Panc1 (cell line): ENCODE measurements at regions not wholly inside any gene's neighbourhood (a gene's known extent, or its start where the extent isn't known, plus 50 kb on each side); places are given as distances from the start of the nearest gene placed in this dataset.

Experiments used
- ATAC-seq: fragments of 200-7000 bp; cut with Tn5 transposase; 2 replicates; pipeline ENCODE4 v1.9.1; 2020; ENCODE audit warnings: mild to moderate bottlenecking, moderate library complexity
- BruUV-seq: library from RNA; stranded (reverse); fragments of 400-500 nt; replicated peaks from 2 replicates; lab custom pipeline; 2021; lab: Mats Ljungman, UMichigan
- CTCF ChIA-PET: fragments of 300-600 bp; sonication (Branson Sonifier 250); formaldehyde crosslinking; loops from one replicate; lab custom pipeline; 2022; ENCODE audit warnings: antibody characterized with exemption; lab: Charles Lee
- POLR2A ChIA-PET: fragments of 300-600 bp; sonication (Branson Sonifier 250); formaldehyde crosslinking; loops from one replicate; lab custom pipeline; 2022; ENCODE audit warnings: antibody characterized with exemption; lab: Charles Lee
- DNase-seq: peaks from one replicate; pipeline ENCODE4 v3.0.0-alpha.2; 2010; ENCODE audit warnings: low read depth, low spot score
- H3K27ac ChIP-seq: 2 replicates; pipeline ENCODE4 v1.5.1; 2011; ENCODE audit warnings: mild to moderate bottlenecking, low read length, inconsistent platforms
- H3K27me3 ChIP-seq: fragments of 200-500 bp; sonication (Bioruptor generic); 2 replicates; pipeline ENCODE4 v1.6.0; 2014; ENCODE audit warnings: low read length, inconsistent platforms; ENCODE audit not compliant: control insufficient read depth, insufficient read depth
- H3K36me3 ChIP-seq: fragments of 200-500 bp; sonication (Bioruptor generic); 2 replicates; pipeline ENCODE4 v1.5.1; 2014; ENCODE audit warnings: inconsistent platforms, mild to moderate bottlenecking, low read length, moderate library complexity; ENCODE audit not compliant: control insufficient read depth, insufficient read depth
- H3K4me1 ChIP-seq: 2 replicates; pipeline ENCODE4 v1.5.1; 2011; ENCODE audit warnings: inconsistent platforms, mild to moderate bottlenecking, low read length, moderate library complexity; ENCODE audit not compliant: control insufficient read depth, insufficient read depth
- H3K4me3 ChIP-seq, 2 experiments: 2 replicates each; pipeline ENCODE4 v1.5.1; 2011 to 2012; ENCODE audit warnings: low read depth in 2 of 2, low read length in 2 of 2, mild to moderate bottlenecking in 2 of 2, inconsistent platforms in 1 of 2, moderate library complexity in 1 of 2
- H3K9me3 ChIP-seq: fragments of 200-500 bp; sonication (Bioruptor generic); 2 replicates; pipeline ENCODE4 v1.5.1; 2014; ENCODE audit warnings: low read depth, mild to moderate bottlenecking, inconsistent platforms, low read length, moderate library complexity; ENCODE audit not compliant: control insufficient read depth, insufficient read depth
- POLR2AphosphoS5 ChIP-seq: IDR thresholded peaks from 2 replicates; pipeline ENCODE4 v1.6.1; 2012; ENCODE audit warnings: mild to moderate bottlenecking, low read depth, low read length, moderate library complexity
- SIN3A ChIP-seq: IDR thresholded peaks from 2 replicates; pipeline ENCODE4 v1.6.1; 2012; ENCODE audit warnings: low read depth, mild to moderate bottlenecking, low read length, moderate library complexity, borderline replicate concordance; ENCODE audit not compliant: insufficient read depth
- TCF7L2 ChIP-seq: IDR thresholded peaks from 2 replicates; pipeline ENCODE4 v1.6.1; 2011; ENCODE audit warnings: mild to moderate bottlenecking, low read depth, low read length, inconsistent platforms
- in situ Hi-C: cut with HindIII; loops from 2 replicates; pipeline ENCODE4 v1.10.0; 2016; ENCODE audit warnings: low sequenced_read_pairs, low pct_unique_long_range_greater_than_20kb
- intact Hi-C: fragments of 100-400 bp; cut with micrococcal nuclease; formaldehyde crosslinking; loops from one replicate; pipeline ENCODE4 v1.10.0; 2022; ENCODE audit not compliant: unreplicated experiment
- TF ChIP-seq, protein P1 (sequence below): fragments of 450-650 bp; IDR thresholded peaks from 2 replicates; pipeline ENCODE4 v1.5.1; 2017; ENCODE audit warnings: mild to moderate bottlenecking
- TF ChIP-seq, protein P2 (sequence below), 2 experiments: IDR thresholded peaks; 2 replicates each; pipeline ENCODE4 v1.6.1; 2011 to 2012; ENCODE audit warnings: low read depth in 2 of 2, control low read depth in 1 of 2, low read length in 1 of 2, mild to moderate bottlenecking in 1 of 2, moderate library complexity in 1 of 2; ENCODE audit not compliant: insufficient read depth in 1 of 2

DNA sequence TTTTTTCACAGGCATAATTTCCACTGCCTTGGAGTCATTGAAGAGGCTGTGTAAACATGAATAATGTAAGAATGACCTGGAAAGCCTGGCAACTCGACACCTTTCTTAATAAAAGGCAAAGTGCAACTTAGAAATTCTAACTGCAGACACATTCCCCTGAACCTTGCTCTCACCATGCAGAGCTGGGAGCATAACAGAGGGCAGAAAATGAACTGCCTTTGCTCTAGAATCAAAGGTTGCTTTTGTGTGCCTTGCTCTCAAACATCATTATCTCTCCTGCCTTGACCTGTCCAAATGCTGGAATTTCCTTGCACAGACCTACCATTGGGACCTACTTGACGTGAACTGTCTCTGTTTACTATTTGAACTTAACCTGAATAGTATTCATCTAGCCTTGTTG lies 462.0 kb upstream of the ZNF462 start:
- ChIA-PET CTCF (no interaction called here), POLR2A (no interaction called here)
- H3K36me3 ChIP-seq, result no peaks in the 10 kb centered on the region
- intact Hi-C loops (no loop called here), in situ Hi-C loops (no loop called here)
- DNase-seq, result no peak
- TF ChIP-seq TCF7L2 (no peak), SIN3A (no peak), POLR2AphosphoS5 (no peak)
- TF ChIP-seq, protein P1, sequence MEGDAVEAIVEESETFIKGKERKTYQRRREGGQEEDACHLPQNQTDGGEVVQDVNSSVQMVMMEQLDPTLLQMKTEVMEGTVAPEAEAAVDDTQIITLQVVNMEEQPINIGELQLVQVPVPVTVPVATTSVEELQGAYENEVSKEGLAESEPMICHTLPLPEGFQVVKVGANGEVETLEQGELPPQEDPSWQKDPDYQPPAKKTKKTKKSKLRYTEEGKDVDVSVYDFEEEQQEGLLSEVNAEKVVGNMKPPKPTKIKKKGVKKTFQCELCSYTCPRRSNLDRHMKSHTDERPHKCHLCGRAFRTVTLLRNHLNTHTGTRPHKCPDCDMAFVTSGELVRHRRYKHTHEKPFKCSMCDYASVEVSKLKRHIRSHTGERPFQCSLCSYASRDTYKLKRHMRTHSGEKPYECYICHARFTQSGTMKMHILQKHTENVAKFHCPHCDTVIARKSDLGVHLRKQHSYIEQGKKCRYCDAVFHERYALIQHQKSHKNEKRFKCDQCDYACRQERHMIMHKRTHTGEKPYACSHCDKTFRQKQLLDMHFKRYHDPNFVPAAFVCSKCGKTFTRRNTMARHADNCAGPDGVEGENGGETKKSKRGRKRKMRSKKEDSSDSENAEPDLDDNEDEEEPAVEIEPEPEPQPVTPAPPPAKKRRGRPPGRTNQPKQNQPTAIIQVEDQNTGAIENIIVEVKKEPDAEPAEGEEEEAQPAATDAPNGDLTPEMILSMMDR, result no peak
- TF ChIP-seq, protein P2, sequence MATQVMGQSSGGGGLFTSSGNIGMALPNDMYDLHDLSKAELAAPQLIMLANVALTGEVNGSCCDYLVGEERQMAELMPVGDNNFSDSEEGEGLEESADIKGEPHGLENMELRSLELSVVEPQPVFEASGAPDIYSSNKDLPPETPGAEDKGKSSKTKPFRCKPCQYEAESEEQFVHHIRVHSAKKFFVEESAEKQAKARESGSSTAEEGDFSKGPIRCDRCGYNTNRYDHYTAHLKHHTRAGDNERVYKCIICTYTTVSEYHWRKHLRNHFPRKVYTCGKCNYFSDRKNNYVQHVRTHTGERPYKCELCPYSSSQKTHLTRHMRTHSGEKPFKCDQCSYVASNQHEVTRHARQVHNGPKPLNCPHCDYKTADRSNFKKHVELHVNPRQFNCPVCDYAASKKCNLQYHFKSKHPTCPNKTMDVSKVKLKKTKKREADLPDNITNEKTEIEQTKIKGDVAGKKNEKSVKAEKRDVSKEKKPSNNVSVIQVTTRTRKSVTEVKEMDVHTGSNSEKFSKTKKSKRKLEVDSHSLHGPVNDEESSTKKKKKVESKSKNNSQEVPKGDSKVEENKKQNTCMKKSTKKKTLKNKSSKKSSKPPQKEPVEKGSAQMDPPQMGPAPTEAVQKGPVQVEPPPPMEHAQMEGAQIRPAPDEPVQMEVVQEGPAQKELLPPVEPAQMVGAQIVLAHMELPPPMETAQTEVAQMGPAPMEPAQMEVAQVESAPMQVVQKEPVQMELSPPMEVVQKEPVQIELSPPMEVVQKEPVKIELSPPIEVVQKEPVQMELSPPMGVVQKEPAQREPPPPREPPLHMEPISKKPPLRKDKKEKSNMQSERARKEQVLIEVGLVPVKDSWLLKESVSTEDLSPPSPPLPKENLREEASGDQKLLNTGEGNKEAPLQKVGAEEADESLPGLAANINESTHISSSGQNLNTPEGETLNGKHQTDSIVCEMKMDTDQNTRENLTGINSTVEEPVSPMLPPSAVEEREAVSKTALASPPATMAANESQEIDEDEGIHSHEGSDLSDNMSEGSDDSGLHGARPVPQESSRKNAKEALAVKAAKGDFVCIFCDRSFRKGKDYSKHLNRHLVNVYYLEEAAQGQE (IDR thresholded peaks at IDR 0.05; ENCODE audit: insufficient read depth in 1 of 2, low read depth in 2 of 2, low read length in 1 of 2), result no peak
- no peak for ATAC-seq
- BruUV-seq, result no TSS peak
- no peak overlapping the region for H3K27ac ChIP-seq
- no peak overlapping the region for H3K4me3 ChIP-seq
- H3K9me3 ChIP-seq, result no peaks in the 10 kb centered on the region
- no peaks in the 10 kb centered on the region for H3K27me3 ChIP-seq
- H3K4me1 ChIP-seq, result no peaks in the 10 kb centered on the region

DNA sequence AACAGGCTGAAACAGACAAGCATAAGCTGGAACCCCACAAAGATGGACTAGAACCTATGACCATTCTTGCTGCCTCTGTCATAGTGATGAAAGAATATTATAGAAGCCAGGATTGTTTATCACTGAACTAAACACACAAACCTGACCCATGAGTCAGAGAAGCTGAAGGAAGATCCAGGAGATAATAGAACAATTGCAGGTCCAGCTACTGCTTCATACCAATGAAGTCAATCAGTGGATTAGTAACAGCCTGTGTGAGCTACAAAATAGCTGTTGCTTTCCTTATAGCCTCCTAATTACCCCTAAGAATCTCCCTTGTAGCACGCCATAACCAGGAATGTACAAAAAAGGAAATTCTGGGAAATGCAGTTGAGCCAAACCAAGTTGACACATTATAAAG lies 459.9 kb upstream of the ZNF462 start:
- intact Hi-C loops (no loop called here), in situ Hi-C loops (no loop called here)
- no TSS peak for BruUV-seq
- peak; percentile 28 for DNase-seq
- ChIA-PET CTCF (no interaction called here), POLR2A (no interaction called here)
- TF ChIP-seq, protein P1, result no peak
- TF ChIP-seq SIN3A (no peak), POLR2AphosphoS5 (no peak), TCF7L2 (no peak)
- TF ChIP-seq, protein P2 (IDR thresholded peaks at IDR 0.05; ENCODE audit: insufficient read depth in 1 of 2, low read depth in 2 of 2, low read length in 1 of 2), result no peak
- no peaks in the 10 kb centered on the region for H3K36me3 ChIP-seq
- no peak overlapping the region for H3K27ac ChIP-seq
- H3K4me3 ChIP-seq, result no peak overlapping the region
- no peaks in the 10 kb centered on the region for H3K27me3 ChIP-seq
- no peaks in the 10 kb centered on the region for H3K9me3 ChIP-seq
- H3K4me1 ChIP-seq, result no peaks in the 10 kb centered on the region
- peak; percentile 74 for ATAC-seq
